ENCODE measurements at regions not wholly inside any gene's neighbourhood (a gene's known extent, or its start where the extent isn't known, plus 50 kb on each side); places are given as distances from the start of the nearest gene placed in this dataset.

DNA sequence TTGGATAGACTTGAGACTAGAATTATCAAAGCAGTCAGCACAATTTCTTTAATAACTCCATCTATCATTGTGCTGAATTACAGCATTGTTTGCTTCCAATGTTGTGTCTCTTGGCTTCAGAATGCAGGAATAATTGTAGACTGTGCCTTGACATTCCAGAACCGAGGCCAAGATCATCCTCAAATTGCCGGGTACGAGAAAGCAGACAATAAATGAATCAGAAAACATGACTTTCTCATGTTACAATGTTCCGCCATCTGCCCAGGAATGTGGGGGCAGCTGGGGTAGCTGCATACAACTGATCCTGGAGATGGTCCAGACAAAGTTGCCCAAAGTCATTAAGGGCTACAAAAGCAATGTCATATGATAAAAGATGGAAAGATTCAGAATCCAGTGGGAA is 206.2 kb upstream of the SGCD start:
- no peak overlapping the region for H3K27ac ChIP-seq (ENCODE audit: low read depth, low read length)
- H3K9ac ChIP-seq (ENCODE audit: low read depth in 1 of 2, low read length in 2 of 2), result no peak overlapping the region
- H3K4me3 ChIP-seq (ENCODE audit: low read depth in 1 of 2, low read length in 2 of 2), result no peak overlapping the region
- no peaks in the 10 kb centered on the region for H3K36me3 ChIP-seq (ENCODE audit: control insufficient read depth in 1 of 2, insufficient read depth in 2 of 2, low read length in 2 of 2)
- H3K27me3 ChIP-seq (ENCODE audit: control insufficient read depth in 1 of 2, insufficient read depth in 2 of 2, low read length in 2 of 2), result no peaks in the 10 kb centered on the region
- no peaks in the 10 kb centered on the region for H3K4me1 ChIP-seq (ENCODE audit: control insufficient read depth in 1 of 2, insufficient read depth in 2 of 2, low read length in 2 of 2)
- H3K9me3 ChIP-seq (ENCODE audit: control insufficient read depth in 1 of 2, low read length in 2 of 2), result no peaks in the 10 kb centered on the region

DNA sequence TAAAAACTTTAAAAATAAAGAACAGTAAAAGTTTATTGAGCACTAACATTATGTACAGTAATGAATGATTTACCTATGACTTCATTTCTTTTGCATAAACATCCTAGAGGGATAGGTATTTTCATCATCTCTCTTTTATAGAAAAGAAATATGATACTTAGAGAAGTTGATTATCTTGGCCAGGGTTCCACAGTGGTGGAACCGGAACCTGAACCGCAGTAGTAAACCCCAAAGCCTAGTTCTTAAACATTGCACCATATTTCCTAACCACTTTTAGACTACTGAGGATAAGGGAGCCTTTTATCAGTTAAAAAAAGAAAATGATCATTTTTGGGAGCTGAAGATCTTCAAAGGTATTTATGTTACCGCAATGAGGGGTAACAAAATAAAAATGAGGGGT is 205.7 kb upstream of the SGCD start:
- Histone ChIP-seq H3K27ac (ENCODE audit: low read depth, low read length) (no peak overlapping the region), H3K4me3 (ENCODE audit: low read depth in 1 of 2, low read length in 2 of 2) (no peak overlapping the region), H3K36me3 (ENCODE audit: control insufficient read depth in 1 of 2, insufficient read depth in 2 of 2, low read length in 2 of 2) (no peaks in the 10 kb centered on the region), H3K4me1 (ENCODE audit: control insufficient read depth in 1 of 2, insufficient read depth in 2 of 2, low read length in 2 of 2) (no peaks in the 10 kb centered on the region), H3K9ac (ENCODE audit: low read depth in 1 of 2, low read length in 2 of 2) (no peak overlapping the region), H3K9me3 (ENCODE audit: control insufficient read depth in 1 of 2, low read length in 2 of 2) (no peaks in the 10 kb centered on the region), H3K27me3 (ENCODE audit: control insufficient read depth in 1 of 2, insufficient read depth in 2 of 2, low read length in 2 of 2) (no peaks in the 10 kb centered on the region)

- H3K4me3 ChIP-seq (ENCODE audit: low read depth in 1 of 2, low read length in 2 of 2), result no peak overlapping the region
- no peak overlapping the region for H3K27ac ChIP-seq (ENCODE audit: low read depth, low read length)
- no peaks in the 10 kb centered on the region for H3K27me3 ChIP-seq (ENCODE audit: control insufficient read depth in 1 of 2, insufficient read depth in 2 of 2, low read length in 2 of 2)
- no peaks in the 10 kb centered on the region for H3K9me3 ChIP-seq (ENCODE audit: control insufficient read depth in 1 of 2, low read length in 2 of 2)
- H3K4me1 ChIP-seq (ENCODE audit: control insufficient read depth in 1 of 2, insufficient read depth in 2 of 2, low read length in 2 of 2), result no peaks in the 10 kb centered on the region
- H3K9ac ChIP-seq (ENCODE audit: low read depth in 1 of 2, low read length in 2 of 2), result no peak overlapping the region
- no peaks in the 10 kb centered on the region for H3K36me3 ChIP-seq (ENCODE audit: control insufficient read depth in 1 of 2, insufficient read depth in 2 of 2, low read length in 2 of 2)
These were observed 205.1 kb upstream of the SGCD start for GRCh38 chr5:156121882-156122281.

- H3K27me3 ChIP-seq (ENCODE audit: control insufficient read depth in 1 of 2, insufficient read depth in 2 of 2, low read length in 2 of 2), result no peaks in the 10 kb centered on the region
These were observed 202.3 kb upstream of the SGCD start for GRCh38 chr5:156124708-156125107.

GRCh38 chr5:156125118-156125517 is 201.8 kb upstream of the SGCD start:
- no peaks in the 10 kb centered on the region for H3K27me3 ChIP-seq (ENCODE audit: control insufficient read depth in 1 of 2, insufficient read depth in 2 of 2, low read length in 2 of 2)
- no peaks in the 10 kb centered on the region for H3K9me3 ChIP-seq (ENCODE audit: control insufficient read depth in 1 of 2, low read length in 2 of 2)

More at GRCh38 chr5:156124708-156125107, 202.3 kb upstream of the SGCD start:
- no peaks in the 10 kb centered on the region for H3K4me1 ChIP-seq (ENCODE audit: control insufficient read depth in 1 of 2, insufficient read depth in 2 of 2, low read length in 2 of 2)
- H3K4me3 ChIP-seq (ENCODE audit: low read depth in 1 of 2, low read length in 2 of 2), result no peak overlapping the region
- H3K9me3 ChIP-seq (ENCODE audit: control insufficient read depth in 1 of 2, low read length in 2 of 2), result no peaks in the 10 kb centered on the region
- H3K9ac ChIP-seq (ENCODE audit: low read depth in 1 of 2, low read length in 2 of 2), result no peak overlapping the region
- H3K27ac ChIP-seq (ENCODE audit: low read depth, low read length), result no peak overlapping the region
- H3K36me3 ChIP-seq (ENCODE audit: control insufficient read depth in 1 of 2, insufficient read depth in 2 of 2, low read length in 2 of 2), result no peaks in the 10 kb centered on the region

DNA sequence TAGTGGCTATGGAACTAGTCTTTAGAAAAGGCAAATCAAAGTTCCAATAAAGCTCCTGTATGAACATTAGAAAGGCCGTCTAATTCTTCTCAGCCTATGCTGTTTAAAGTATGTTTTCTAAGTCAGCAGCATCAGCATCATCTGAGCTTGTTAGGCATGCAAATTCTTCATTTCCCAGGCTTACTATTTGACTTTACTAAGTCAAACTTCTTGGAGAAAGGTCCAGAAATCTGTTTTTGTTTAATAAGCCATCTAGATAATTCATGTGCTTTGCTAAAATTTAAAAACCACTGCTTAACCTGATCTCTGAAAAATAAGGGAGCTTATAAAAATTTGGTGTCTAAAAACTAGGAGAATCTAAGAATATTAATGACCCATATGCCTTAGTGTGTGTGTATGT is 200.2 kb upstream of the SGCD start:
- Histone ChIP-seq H3K4me1 (ENCODE audit: control insufficient read depth in 1 of 2, insufficient read depth in 2 of 2, low read length in 2 of 2) (no peaks in the 10 kb centered on the region), H3K4me3 (ENCODE audit: low read depth in 1 of 2, low read length in 2 of 2) (no peak overlapping the region), H3K9me3 (ENCODE audit: control insufficient read depth in 1 of 2, low read length in 2 of 2) (no peaks in the 10 kb centered on the region)

More at GRCh38 chr5:156125118-156125517, 201.8 kb upstream of the SGCD start:
- Histone ChIP-seq H3K27ac (ENCODE audit: low read depth, low read length) (no peak overlapping the region), H3K9ac (ENCODE audit: low read depth in 1 of 2, low read length in 2 of 2) (no peak overlapping the region), H3K4me3 (ENCODE audit: low read depth in 1 of 2, low read length in 2 of 2) (no peak overlapping the region), H3K4me1 (ENCODE audit: control insufficient read depth in 1 of 2, insufficient read depth in 2 of 2, low read length in 2 of 2) (no peaks in the 10 kb centered on the region), H3K36me3 (ENCODE audit: control insufficient read depth in 1 of 2, insufficient read depth in 2 of 2, low read length in 2 of 2) (no peaks in the 10 kb centered on the region)

GRCh38 chr5:156128026-156128425 is 198.9 kb upstream of the SGCD start:
- Histone ChIP-seq H3K36me3 (ENCODE audit: control insufficient read depth in 1 of 2, insufficient read depth in 2 of 2, low read length in 2 of 2) (no peaks in the 10 kb centered on the region), H3K9ac (ENCODE audit: low read depth in 1 of 2, low read length in 2 of 2) (no peak overlapping the region), H3K27me3 (ENCODE audit: control insufficient read depth in 1 of 2, insufficient read depth in 2 of 2, low read length in 2 of 2) (no peaks in the 10 kb centered on the region), H3K27ac (ENCODE audit: low read depth, low read length) (no peak overlapping the region), H3K9me3 (ENCODE audit: control insufficient read depth in 1 of 2, low read length in 2 of 2) (no peaks in the 10 kb centered on the region), H3K4me3 (ENCODE audit: low read depth in 1 of 2, low read length in 2 of 2) (no peak overlapping the region), H3K4me1 (ENCODE audit: control insufficient read depth in 1 of 2, insufficient read depth in 2 of 2, low read length in 2 of 2) (no peaks in the 10 kb centered on the region)

More for the DNA sequence above, 200.2 kb upstream of the SGCD start:
- no peak overlapping the region for H3K27ac ChIP-seq (ENCODE audit: low read depth, low read length)
- no peak overlapping the region for H3K9ac ChIP-seq (ENCODE audit: low read depth in 1 of 2, low read length in 2 of 2)
- no peaks in the 10 kb centered on the region for H3K27me3 ChIP-seq (ENCODE audit: control insufficient read depth in 1 of 2, insufficient read depth in 2 of 2, low read length in 2 of 2)
- H3K36me3 ChIP-seq (ENCODE audit: control insufficient read depth in 1 of 2, insufficient read depth in 2 of 2, low read length in 2 of 2), result no peaks in the 10 kb centered on the region

- Histone ChIP-seq H3K27ac (ENCODE audit: low read depth, low read length) (no peak overlapping the region), H3K4me3 (ENCODE audit: low read depth in 1 of 2, low read length in 2 of 2) (no peak overlapping the region), H3K36me3 (ENCODE audit: control insufficient read depth in 1 of 2, insufficient read depth in 2 of 2, low read length in 2 of 2) (no peaks in the 10 kb centered on the region), H3K9ac (ENCODE audit: low read depth in 1 of 2, low read length in 2 of 2) (no peak overlapping the region), H3K9me3 (ENCODE audit: control insufficient read depth in 1 of 2, low read length in 2 of 2) (no peaks in the 10 kb centered on the region), H3K4me1 (ENCODE audit: control insufficient read depth in 1 of 2, insufficient read depth in 2 of 2, low read length in 2 of 2) (no peaks in the 10 kb centered on the region), H3K27me3 (ENCODE audit: control insufficient read depth in 1 of 2, insufficient read depth in 2 of 2, low read length in 2 of 2) (no peaks in the 10 kb centered on the region)
These were observed 192.7 kb upstream of the SGCD start for GRCh38 chr5:156134216-156134615.

GRCh38 chr5:156135531-156135930 is 191.4 kb upstream of the SGCD start:
- H3K9ac ChIP-seq (ENCODE audit: low read depth in 1 of 2, low read length in 2 of 2), result no peak overlapping the region
- no peaks in the 10 kb centered on the region for H3K27me3 ChIP-seq (ENCODE audit: control insufficient read depth in 1 of 2, insufficient read depth in 2 of 2, low read length in 2 of 2)
- no peak overlapping the region for H3K4me3 ChIP-seq (ENCODE audit: low read depth in 1 of 2, low read length in 2 of 2)
- H3K36me3 ChIP-seq (ENCODE audit: control insufficient read depth in 1 of 2, insufficient read depth in 2 of 2, low read length in 2 of 2), result no peaks in the 10 kb centered on the region
- H3K27ac ChIP-seq (ENCODE audit: low read depth, low read length), result no peak overlapping the region
- no peaks in the 10 kb centered on the region for H3K9me3 ChIP-seq (ENCODE audit: control insufficient read depth in 1 of 2, low read length in 2 of 2)
- H3K4me1 ChIP-seq (ENCODE audit: control insufficient read depth in 1 of 2, insufficient read depth in 2 of 2, low read length in 2 of 2), result no peaks in the 10 kb centered on the region

GRCh38 chr5:156137071-156137869 is 189.7 kb upstream of the SGCD start:
- Histone ChIP-seq H3K27ac (ENCODE audit: low read depth, low read length) (no peak overlapping the region), H3K4me3 (ENCODE audit: low read depth in 1 of 2, low read length in 2 of 2) (no peak overlapping the region), H3K9me3 (ENCODE audit: control insufficient read depth in 1 of 2, low read length in 2 of 2) (no peaks in the 10 kb centered on the region), H3K27me3 (ENCODE audit: control insufficient read depth in 1 of 2, insufficient read depth in 2 of 2, low read length in 2 of 2) (no peaks in the 10 kb centered on the region), H3K9ac (ENCODE audit: low read depth in 1 of 2, low read length in 2 of 2) (no peak overlapping the region), H3K36me3 (ENCODE audit: control insufficient read depth in 1 of 2, insufficient read depth in 2 of 2, low read length in 2 of 2) (no peaks in the 10 kb centered on the region), H3K4me1 (ENCODE audit: control insufficient read depth in 1 of 2, insufficient read depth in 2 of 2, low read length in 2 of 2) (no peaks in the 10 kb centered on the region)
